ENCODE measurements at regions not wholly inside any gene's neighbourhood (a gene's known extent, or its start where the extent isn't known, plus 50 kb on each side); places are given as distances from the start of the nearest gene placed in this dataset.

DNA sequence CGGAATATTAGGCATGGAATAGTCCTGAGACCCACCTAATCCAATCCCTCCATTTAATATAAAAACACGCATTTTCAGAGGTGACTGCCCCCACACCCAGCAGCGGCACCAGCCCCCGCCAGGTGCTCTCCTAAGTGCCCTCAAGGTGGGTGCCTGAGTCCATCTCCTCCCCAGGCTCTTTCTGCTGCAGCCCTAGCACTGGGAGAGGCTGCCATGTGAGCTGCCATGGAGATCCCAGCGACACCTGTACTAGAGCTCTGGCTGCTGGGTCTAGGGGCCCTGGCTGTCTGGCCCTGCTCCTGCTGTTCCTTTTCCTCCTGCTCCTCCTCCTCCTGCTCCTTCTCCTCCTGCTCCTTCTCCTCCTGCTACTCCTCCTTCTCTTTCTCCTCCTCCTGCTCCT lies 191.1 kb upstream of the BMPER start:
- DNase-seq (ENCODE audit: low spot score) (no peak), FAIRE-seq (no peak), ATAC-seq (peak; percentile 38; the same call in 2 of the 3 replicates)
- Histone ChIP-seq H2AFZ (ENCODE audit: low read length) (no peak overlapping the region), H3K4me3 (replicated peaks in 1 of 3; ENCODE audit: insufficient read depth in 1 of 3, low read depth in 2 of 3, low read length in 3 of 3) (no peak overlapping the region), H3K27me3 (ENCODE audit: control insufficient read depth in 1 of 2, insufficient read depth in 2 of 2, low read length in 2 of 2) (no peaks in the 10 kb centered on the region), H3K9me3 (ENCODE audit: low read length) (no peaks in the 10 kb centered on the region), H3K9ac (ENCODE audit: insufficient read depth, low read depth, low read length) (no peak overlapping the region), H3K27ac (ENCODE audit: extremely low read length, insufficient read depth, low read length) (no peak overlapping the region), H3K79me2 (ENCODE audit: insufficient read depth, low read length) (no peaks in the 10 kb centered on the region), H3K4me1 (ENCODE audit: insufficient read depth, low read length) (peaks cover 35% of the 10 kb centered on the region), H3K4me2 (ENCODE audit: low read depth, low read length) (no peak overlapping the region), H3K36me3 (replicated peaks in 1 of 2; ENCODE audit: control insufficient read depth in 1 of 2, insufficient read depth in 2 of 2, low read length in 2 of 2) (no peaks in the 10 kb centered on the region), H4K20me1 (ENCODE audit: insufficient read depth, low read length) (no peaks in the 10 kb centered on the region)
- in situ Hi-C loops (cut with HindIII; ENCODE audit: extremely low pct_ligation_motif_present, low pct_unique_long_range_greater_than_20kb) = loop anchor here (25.0 kb wide), 1 partner anchor 527 kb away; no protein-coding TSS in a partner anchor
- BruUV-seq (replicated peaks) = no TSS peak
- WGBS (ENCODE audit: low lambda C conversion rate) = 78% methylated on average over 2 of the region's 5 CpGs
- intact Hi-C loops (cut with micrococcal nuclease; ENCODE audit: unreplicated experiment) = no loop called here
- ChIA-PET POLR2A (no interaction called here), CTCF (ENCODE audit: low intra/inter-chr PET ratio, low total read pairs) (no interaction called here)
- TF ChIP-seq EHMT2 (IDR thresholded peaks at IDR 0.05; ENCODE audit: borderline replicate concordance, low read depth, low read length) (no peak), ZBTB21 (CRISPR knock-in tag; IDR thresholded peaks at IDR 0.05) (no peak), ZFP36L1 (CRISPR knock-in tag; IDR thresholded peaks at IDR 0.05) (no peak), ZNF556 (CRISPR knock-in tag; IDR thresholded peaks at IDR 0.05; ENCODE audit: borderline replicate concordance) (no peak), ZNF383 (CRISPR knock-in tag; IDR thresholded peaks at IDR 0.05; ENCODE audit: borderline replicate concordance) (no peak), NCOA5 (CRISPR knock-in tag; IDR thresholded peaks at IDR 0.05) (no peak), ZNF672 (CRISPR knock-in tag; IDR thresholded peaks at IDR 0.05) (no peak), ELF1 (CRISPR knock-in tag; IDR thresholded peaks at IDR 0.05) (no peak), ZNF382 (CRISPR knock-in tag; IDR thresholded peaks at IDR 0.05; ENCODE audit: borderline replicate concordance) (no peak), IRX3 (CRISPR knock-in tag; IDR thresholded peaks at IDR 0.05; ENCODE audit: borderline replicate concordance, low read depth) (no peak), FOSL1 (CRISPR knock-in tag; IDR thresholded peaks at IDR 0.05; ENCODE audit: borderline replicate concordance) (no peak)
- TF ChIP-seq, protein P1, sequence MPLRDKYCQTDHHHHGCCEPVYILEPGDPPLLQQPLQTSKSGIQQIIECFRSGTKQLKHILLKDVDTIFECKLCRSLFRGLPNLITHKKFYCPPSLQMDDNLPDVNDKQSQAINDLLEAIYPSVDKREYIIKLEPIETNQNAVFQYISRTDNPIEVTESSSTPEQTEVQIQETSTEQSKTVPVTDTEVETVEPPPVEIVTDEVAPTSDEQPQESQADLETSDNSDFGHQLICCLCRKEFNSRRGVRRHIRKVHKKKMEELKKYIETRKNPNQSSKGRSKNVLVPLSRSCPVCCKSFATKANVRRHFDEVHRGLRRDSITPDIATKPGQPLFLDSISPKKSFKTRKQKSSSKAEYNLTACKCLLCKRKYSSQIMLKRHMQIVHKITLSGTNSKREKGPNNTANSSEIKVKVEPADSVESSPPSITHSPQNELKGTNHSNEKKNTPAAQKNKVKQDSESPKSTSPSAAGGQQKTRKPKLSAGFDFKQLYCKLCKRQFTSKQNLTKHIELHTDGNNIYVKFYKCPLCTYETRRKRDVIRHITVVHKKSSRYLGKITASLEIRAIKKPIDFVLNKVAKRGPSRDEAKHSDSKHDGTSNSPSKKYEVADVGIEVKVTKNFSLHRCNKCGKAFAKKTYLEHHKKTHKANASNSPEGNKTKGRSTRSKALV (CRISPR knock-in tag; IDR thresholded peaks at IDR 0.05) = no peak
- TF ChIP-seq, protein P2, sequence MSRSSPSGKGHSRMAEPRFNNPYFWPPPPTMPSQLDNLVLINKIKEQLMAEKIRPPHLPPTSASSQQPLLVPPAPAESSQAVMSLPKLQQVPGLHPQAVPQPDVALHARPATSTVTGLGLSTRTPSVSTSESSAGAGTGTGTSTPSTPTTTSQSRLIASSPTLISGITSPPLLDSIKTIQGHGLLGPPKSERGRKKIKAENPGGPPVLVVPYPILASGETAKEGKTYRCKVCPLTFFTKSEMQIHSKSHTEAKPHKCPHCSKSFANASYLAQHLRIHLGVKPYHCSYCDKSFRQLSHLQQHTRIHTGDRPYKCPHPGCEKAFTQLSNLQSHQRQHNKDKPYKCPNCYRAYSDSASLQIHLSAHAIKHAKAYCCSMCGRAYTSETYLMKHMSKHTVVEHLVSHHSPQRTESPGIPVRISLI (CRISPR knock-in tag; IDR thresholded peaks at IDR 0.05; ENCODE audit: borderline replicate concordance) = no peak
- TF ChIP-seq, protein P3, sequence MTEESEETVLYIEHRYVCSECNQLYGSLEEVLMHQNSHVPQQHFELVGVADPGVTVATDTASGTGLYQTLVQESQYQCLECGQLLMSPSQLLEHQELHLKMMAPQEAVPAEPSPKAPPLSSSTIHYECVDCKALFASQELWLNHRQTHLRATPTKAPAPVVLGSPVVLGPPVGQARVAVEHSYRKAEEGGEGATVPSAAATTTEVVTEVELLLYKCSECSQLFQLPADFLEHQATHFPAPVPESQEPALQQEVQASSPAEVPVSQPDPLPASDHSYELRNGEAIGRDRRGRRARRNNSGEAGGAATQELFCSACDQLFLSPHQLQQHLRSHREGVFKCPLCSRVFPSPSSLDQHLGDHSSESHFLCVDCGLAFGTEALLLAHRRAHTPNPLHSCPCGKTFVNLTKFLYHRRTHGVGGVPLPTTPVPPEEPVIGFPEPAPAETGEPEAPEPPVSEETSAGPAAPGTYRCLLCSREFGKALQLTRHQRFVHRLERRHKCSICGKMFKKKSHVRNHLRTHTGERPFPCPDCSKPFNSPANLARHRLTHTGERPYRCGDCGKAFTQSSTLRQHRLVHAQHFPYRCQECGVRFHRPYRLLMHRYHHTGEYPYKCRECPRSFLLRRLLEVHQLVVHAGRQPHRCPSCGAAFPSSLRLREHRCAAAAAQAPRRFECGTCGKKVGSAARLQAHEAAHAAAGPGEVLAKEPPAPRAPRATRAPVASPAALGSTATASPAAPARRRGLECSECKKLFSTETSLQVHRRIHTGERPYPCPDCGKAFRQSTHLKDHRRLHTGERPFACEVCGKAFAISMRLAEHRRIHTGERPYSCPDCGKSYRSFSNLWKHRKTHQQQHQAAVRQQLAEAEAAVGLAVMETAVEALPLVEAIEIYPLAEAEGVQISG (CRISPR knock-in tag; IDR thresholded peaks at IDR 0.05) = no peak

Measured in HepG2 (cell line).